Left lung (tissue), 4 donors: ENCODE measurements at regions not wholly inside any gene's neighbourhood (a gene's known extent, or its start where the extent isn't known, plus 50 kb on each side); places are given as distances from the start of the nearest gene placed in this dataset.

Experiments
- ATAC-seq: fragments of 200-7000 bp; cut with Tn5 transposase; one replicate; pipeline ENCODE4 v1.9.1; 2020; ENCODE audit warnings: moderate library complexity
- DNase-seq, 4 donors: peaks; one replicate each; pipeline ENCODE4 v3.0.0-alpha.2; 2013 to 2020
- H3K27ac ChIP-seq, 2 donors: fragments of 200-600 bp; sonication (generic) in 1 of 2; one replicate each; pipeline versions ENCODE4 v1.5.0 to v1.8.0; 2020 to 2021
- H3K27me3 ChIP-seq, 2 donors: fragments of 200-600 bp; sonication (generic) in 1 of 2; one replicate each; pipeline versions ENCODE4 v1.5.0 to v1.8.0; 2020 to 2021
- H3K36me3 ChIP-seq, 2 donors: fragments of 200-600 bp; sonication (generic) in 1 of 2; one replicate each; pipeline versions ENCODE4 v1.5.0 to v1.8.0; 2020 to 2021
- H3K4me1 ChIP-seq, 2 donors: fragments of 200-600 bp; one replicate each; pipeline ENCODE4 v1.8.0; 2021
- H3K4me3 ChIP-seq, 2 donors: fragments of 200-600 bp; sonication (generic) in 1 of 2; one replicate each; pipeline versions ENCODE4 v1.5.0 to v1.8.0; 2020 to 2021; ENCODE audit warnings: mild to moderate bottlenecking in 1 of 2
- H3K9me3 ChIP-seq, 2 donors: fragments of 200-600 bp; sonication (generic) in 1 of 2; one replicate each; pipeline versions ENCODE4 v1.5.0 to v1.8.0; 2020 to 2021
- CTCF ChIP-seq, 2 donors: fragments of 200-600 bp; sonication (generic) in 1 of 2; IDR thresholded peaks; one replicate each; pipeline versions ENCODE4 v1.5.0 to v1.8.0; 2021; ENCODE audit warnings: antibody characterized with exemption in 2 of 2
- intact Hi-C, 2 donors: fragments of 100-400 bp; cut with DNase I; formaldehyde crosslinking; loops; one replicate each; pipeline versions ENCODE4 v1.11.2 to v1.14.2; 2022
- donor health status: DM: no; HTN: yes; CAD: no.
- donor health status: DM: no; HTN: no; CAD: no.

GRCh38 chr4:11005300-11005699 lies 320.7 kb upstream of the CLNK start:
- intact Hi-C loops: no loop called here
- no peak for ATAC-seq
- Histone ChIP-seq H3K36me3 (no peaks in the 10 kb centered on the region), H3K27ac (no peak overlapping the region), H3K4me3 (no peak overlapping the region), H3K4me1 (no peaks in the 10 kb centered on the region), H3K27me3 (no peaks in the 10 kb centered on the region), H3K9me3 (peaks cover 0 to 8% of the 10 kb centered on the region in 2 donors)
- no peak for DNase-seq
- TF ChIP-seq CTCF (IDR thresholded peaks at IDR 0.05): no peak

GRCh38 chr4:11004818-11005217 lies 320.2 kb upstream of the CLNK start:
- DNase-seq (no peak), ATAC-seq (no peak)
- TF ChIP-seq CTCF (IDR thresholded peaks at IDR 0.05): no peak
- H3K36me3 ChIP-seq: no peaks in the 10 kb centered on the region
- H3K27ac ChIP-seq: no peak overlapping the region
- no peaks in the 10 kb centered on the region for H3K27me3 ChIP-seq
- no peaks in the 10 kb centered on the region for H3K4me1 ChIP-seq
- intact Hi-C loops: no loop called here
- peaks cover 0 to 8% of the 10 kb centered on the region in 2 donors for H3K9me3 ChIP-seq
- H3K4me3 ChIP-seq: no peak overlapping the region

- Histone ChIP-seq H3K4me3 (no peak overlapping the region), H3K27me3 (no peaks in the 10 kb centered on the region), H3K36me3 (no peaks in the 10 kb centered on the region), H3K27ac (no peak overlapping the region), H3K9me3 (no peaks in the 10 kb centered on the region), H3K4me1 (no peaks in the 10 kb centered on the region)
- intact Hi-C loops: no loop called here
- ATAC-seq (no peak), DNase-seq (no peak)
- TF ChIP-seq CTCF (IDR thresholded peaks at IDR 0.05): no peak
Observed at GRCh38 chr4:11002961-11003360, 318.4 kb upstream of the CLNK start.

GRCh38 chr4:10998846-10999245 lies 314.3 kb upstream of the CLNK start:
- H3K4me1 ChIP-seq: no peaks in the 10 kb centered on the region
- H3K27me3 ChIP-seq: no peaks in the 10 kb centered on the region
- no peaks in the 10 kb centered on the region for H3K36me3 ChIP-seq
- no peak overlapping the region for H3K27ac ChIP-seq
- no peak overlapping the region for H3K4me3 ChIP-seq
- no peaks in the 10 kb centered on the region for H3K9me3 ChIP-seq
- ATAC-seq (no peak), DNase-seq (peak in 2 of 4 donors; percentile 9 to 12)
- intact Hi-C loops: no loop called here
- no peak for TF ChIP-seq CTCF (IDR thresholded peaks at IDR 0.05)

- H3K4me3 ChIP-seq: no peak overlapping the region
- no peaks in the 10 kb centered on the region for H3K36me3 ChIP-seq
- H3K27ac ChIP-seq: no peak overlapping the region
- no peaks in the 10 kb centered on the region for H3K9me3 ChIP-seq
- DNase-seq (no peak), ATAC-seq (no peak)
- intact Hi-C loops: no loop called here
- H3K27me3 ChIP-seq: no peaks in the 10 kb centered on the region
- no peak for TF ChIP-seq CTCF (IDR thresholded peaks at IDR 0.05)
- H3K4me1 ChIP-seq: no peaks in the 10 kb centered on the region
Observed at GRCh38 chr4:10984815-10985214, 300.2 kb upstream of the CLNK start.
